Panc1 (cell line): ENCODE measurements at regions not wholly inside any gene's neighbourhood (a gene's known extent, or its start where the extent isn't known, plus 50 kb on each side); places are given as distances from the start of the nearest gene placed in this dataset.

Experiments
- SIN3A ChIP-seq: IDR thresholded peaks from 2 replicates; pipeline ENCODE4 v1.6.1; 2012; ENCODE audit warnings: low read depth, mild to moderate bottlenecking, low read length, moderate library complexity, borderline replicate concordance; ENCODE audit not compliant: insufficient read depth
- TF ChIP-seq, protein P1 (sequence below): fragments of 450-650 bp; IDR thresholded peaks from 2 replicates; pipeline ENCODE4 v1.5.1; 2017; ENCODE audit warnings: mild to moderate bottlenecking

DNA sequence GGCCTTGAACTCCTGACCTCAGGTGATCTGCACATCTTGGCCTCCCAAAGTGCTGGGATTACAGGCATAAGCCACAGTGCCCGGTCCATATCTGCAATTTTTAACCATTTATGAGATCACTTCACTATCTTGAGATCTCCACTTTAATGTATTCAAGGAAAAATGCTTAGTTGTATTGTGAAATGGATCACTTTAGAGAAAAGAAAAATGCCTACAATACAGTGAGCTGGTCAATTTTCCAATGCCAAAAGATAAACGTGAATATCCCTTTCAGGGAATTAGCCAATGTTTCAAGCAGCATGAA lies 82.8 kb upstream of the ZNF217 start:
- TF ChIP-seq, protein P1, sequence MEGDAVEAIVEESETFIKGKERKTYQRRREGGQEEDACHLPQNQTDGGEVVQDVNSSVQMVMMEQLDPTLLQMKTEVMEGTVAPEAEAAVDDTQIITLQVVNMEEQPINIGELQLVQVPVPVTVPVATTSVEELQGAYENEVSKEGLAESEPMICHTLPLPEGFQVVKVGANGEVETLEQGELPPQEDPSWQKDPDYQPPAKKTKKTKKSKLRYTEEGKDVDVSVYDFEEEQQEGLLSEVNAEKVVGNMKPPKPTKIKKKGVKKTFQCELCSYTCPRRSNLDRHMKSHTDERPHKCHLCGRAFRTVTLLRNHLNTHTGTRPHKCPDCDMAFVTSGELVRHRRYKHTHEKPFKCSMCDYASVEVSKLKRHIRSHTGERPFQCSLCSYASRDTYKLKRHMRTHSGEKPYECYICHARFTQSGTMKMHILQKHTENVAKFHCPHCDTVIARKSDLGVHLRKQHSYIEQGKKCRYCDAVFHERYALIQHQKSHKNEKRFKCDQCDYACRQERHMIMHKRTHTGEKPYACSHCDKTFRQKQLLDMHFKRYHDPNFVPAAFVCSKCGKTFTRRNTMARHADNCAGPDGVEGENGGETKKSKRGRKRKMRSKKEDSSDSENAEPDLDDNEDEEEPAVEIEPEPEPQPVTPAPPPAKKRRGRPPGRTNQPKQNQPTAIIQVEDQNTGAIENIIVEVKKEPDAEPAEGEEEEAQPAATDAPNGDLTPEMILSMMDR = no peak
- TF ChIP-seq SIN3A = no peak
